GM12892 (cell line): ENCODE measurements at regions not wholly inside any gene's neighbourhood (a gene's known extent, or its start where the extent isn't known, plus 50 kb on each side); places are given as distances from the start of the nearest gene placed in this dataset.

Source experiments
- POLR2A ChIP-seq: IDR thresholded peaks from 2 replicates; pipeline ENCODE4 v1.6.1; 2011; ENCODE audit warnings: low read depth, low read length, control low read depth
- TAF1 ChIP-seq: IDR thresholded peaks from 2 replicates; pipeline ENCODE4 v1.6.1; 2011; ENCODE audit warnings: low read depth, mild to moderate bottlenecking, control low read depth, low read length, borderline replicate concordance

GRCh38 chr6:19245656-19246055 is 591.5 kb upstream of the ID4 start:
- no peak for TF ChIP-seq POLR2A
- no peak for TF ChIP-seq TAF1
